Heart right ventricle (tissue), 16 donors: ENCODE measurements at regions not wholly inside any gene's neighbourhood (a gene's known extent, or its start where the extent isn't known, plus 50 kb on each side); places are given as distances from the start of the nearest gene placed in this dataset.

Experiments used
- ATAC-seq, 8 donors: fragments of 200-7000 bp; cut with Tn5 transposase; one replicate each; pipeline ENCODE4 v1.9.1; 2020; ENCODE audit warnings: mild to moderate bottlenecking in 8 of 8, moderate library complexity in 8 of 8, moderate number of reproducible peaks in 1 of 8
- DNase-seq, 2 donors: peaks; one replicate each; pipeline ENCODE4 v3.0.0-alpha.2; 2020
- H3K27ac ChIP-seq, 10 donors: fragments of 200-600 bp; sonication (generic) in 2 of 10; one replicate each; pipeline versions ENCODE4 v1.5.0 to v1.8.0; 2020 to 2022; ENCODE audit warnings: mild to moderate bottlenecking in 3 of 10
- H3K27me3 ChIP-seq, 7 donors: fragments of 200-600 bp; one replicate each; pipeline ENCODE4 v1.8.0; 2021 to 2022; ENCODE audit warnings: mild to moderate bottlenecking in 2 of 7
- H3K36me3 ChIP-seq, 9 donors: fragments of 200-600 bp; sonication (generic) in 1 of 9; one replicate each; pipeline versions ENCODE4 v1.5.0 to v1.8.0; 2020 to 2022; ENCODE audit warnings: mild to moderate bottlenecking in 2 of 9
- H3K4me1 ChIP-seq, 9 donors: fragments of 200-600 bp; sonication (generic) in 1 of 9; one replicate each; pipeline versions ENCODE4 v1.5.0 to v1.8.0; 2020 to 2022; ENCODE audit warnings: mild to moderate bottlenecking in 4 of 9
- H3K4me3 ChIP-seq, 10 donors: fragments of 200-600 bp; sonication (generic) in 2 of 10; one replicate each; pipeline versions ENCODE4 v1.5.0 to v1.8.0; 2020 to 2022; ENCODE audit warnings: mild to moderate bottlenecking in 7 of 10, moderate library complexity in 2 of 10
- H3K9me3 ChIP-seq, 11 donors: fragments of 200-600 bp in 10 of 11; sonication (generic) in 2 of 11; one replicate each; pipeline versions ENCODE4 v1.5.0 to v1.8.0; 2013 to 2022; ENCODE audit warnings: mild to moderate bottlenecking in 2 of 11, control low read depth in 1 of 11, moderate library complexity in 1 of 11
- WGBS, 2 donors: extraction: QIAGEN DNeasy Blood & Tissue Kit; methylation state at CpG; one replicate each; pipeline ENCODE4 v1.1.7; 2013; ENCODE audit warnings: inconsistent platforms in 1 of 2; 5-methylcytosine and 5-hydroxymethylcytosine counted together
- intact Hi-C, 10 donors: fragments of 100-400 bp; cut with DNase I; formaldehyde crosslinking; loops; one replicate each; pipeline versions ENCODE4 v1.11.1 to v1.14.2; 2022
- TF ChIP-seq, protein P1 (sequence below), 9 donors: fragments of 200-600 bp; sonication (generic) in 2 of 9; IDR thresholded peaks; one replicate each; pipeline versions ENCODE4 v1.5.0 to v1.8.0; 2021 to 2022; ENCODE audit warnings: antibody characterized with exemption in 9 of 9, mild to moderate bottlenecking in 5 of 9, moderate library complexity in 1 of 9
- donor health status: Arrhythmogenic right ventricular cardiomyopathy.
- donor health status: ischemic (EF 13 %, LVEDD 7.1; RV severe dilation, severe dysfunction).
- donor health status: healthy with polysubstance abuse.
- donor health status: DM: no; HTN: yes; CAD: no.
- donor health status: DM: no; HTN: no; CAD: no.
- donor health status: ischemic (EF 25% LVEDD 6.9; RV normal size, moderate dysfunction).
- donor health status: ischemic (EF 25% LVEDD 5.7; RV mildly dilated, moderate dysfunction).
- donor health status: healthy.
- donor health status: DM: yes; HTN: yes; CAD: no.
- donor health status: Ischemic cardiomyopathy.
- donor health status: ischemic (EF 35%, LVEDD 5.7; RV mildly dilated, moderate dysfunction).
- donor health status: nonischemic (EF 11% LVEDD 7.7; RV severe dilation, severe dysfunction).
- donor health status: DM: yes; HTN: yes; CAD: no.
- donor health status: PGD.
- donor health status: ischemic (EF 29% LVEDD 5.4; RV normal size, mild dysfunction).
- donor health status: nonischemic (EF 23%, LVEDD 6.1; RV moderate dilation, normal function).

DNA sequence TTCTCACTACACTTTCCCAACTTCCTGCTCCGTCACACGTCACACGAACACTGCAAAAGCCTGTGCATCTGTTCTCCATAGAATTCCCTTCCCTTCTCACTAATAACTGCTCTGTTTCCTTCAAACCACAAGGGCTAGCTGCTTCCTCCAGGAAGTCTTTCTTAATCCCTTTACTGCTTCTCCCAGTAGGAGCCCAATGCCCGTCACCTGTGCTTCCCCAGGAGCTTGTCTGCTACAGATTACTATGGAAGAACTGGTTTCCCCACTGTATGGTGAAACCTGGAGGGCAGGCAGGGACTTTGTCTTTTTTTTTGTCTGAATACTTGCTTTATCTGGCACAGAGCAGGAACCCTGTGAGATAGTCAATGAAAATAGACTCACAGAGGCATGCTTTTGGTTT lies 444.7 kb upstream of the MAP3K7 start:
- Histone ChIP-seq H3K9me3 (no peaks in the 10 kb centered on the region), H3K36me3 (no peaks in the 10 kb centered on the region), H3K27me3 (peaks cover 0 to 19% (median 0%) of the 10 kb centered on the region in 7 donors), H3K27ac (no peak overlapping the region), H3K4me3 (no peak overlapping the region), H3K4me1 (no peaks in the 10 kb centered on the region)
- WGBS, 2 donors: 82 to 89% methylated on average over 4 of the region's 4 CpGs
- intact Hi-C loops: no loop called here
- TF ChIP-seq, protein P1, sequence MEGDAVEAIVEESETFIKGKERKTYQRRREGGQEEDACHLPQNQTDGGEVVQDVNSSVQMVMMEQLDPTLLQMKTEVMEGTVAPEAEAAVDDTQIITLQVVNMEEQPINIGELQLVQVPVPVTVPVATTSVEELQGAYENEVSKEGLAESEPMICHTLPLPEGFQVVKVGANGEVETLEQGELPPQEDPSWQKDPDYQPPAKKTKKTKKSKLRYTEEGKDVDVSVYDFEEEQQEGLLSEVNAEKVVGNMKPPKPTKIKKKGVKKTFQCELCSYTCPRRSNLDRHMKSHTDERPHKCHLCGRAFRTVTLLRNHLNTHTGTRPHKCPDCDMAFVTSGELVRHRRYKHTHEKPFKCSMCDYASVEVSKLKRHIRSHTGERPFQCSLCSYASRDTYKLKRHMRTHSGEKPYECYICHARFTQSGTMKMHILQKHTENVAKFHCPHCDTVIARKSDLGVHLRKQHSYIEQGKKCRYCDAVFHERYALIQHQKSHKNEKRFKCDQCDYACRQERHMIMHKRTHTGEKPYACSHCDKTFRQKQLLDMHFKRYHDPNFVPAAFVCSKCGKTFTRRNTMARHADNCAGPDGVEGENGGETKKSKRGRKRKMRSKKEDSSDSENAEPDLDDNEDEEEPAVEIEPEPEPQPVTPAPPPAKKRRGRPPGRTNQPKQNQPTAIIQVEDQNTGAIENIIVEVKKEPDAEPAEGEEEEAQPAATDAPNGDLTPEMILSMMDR (IDR thresholded peaks at IDR 0.05): no peak
- DNase-seq (no peak), ATAC-seq (no peak)

DNA sequence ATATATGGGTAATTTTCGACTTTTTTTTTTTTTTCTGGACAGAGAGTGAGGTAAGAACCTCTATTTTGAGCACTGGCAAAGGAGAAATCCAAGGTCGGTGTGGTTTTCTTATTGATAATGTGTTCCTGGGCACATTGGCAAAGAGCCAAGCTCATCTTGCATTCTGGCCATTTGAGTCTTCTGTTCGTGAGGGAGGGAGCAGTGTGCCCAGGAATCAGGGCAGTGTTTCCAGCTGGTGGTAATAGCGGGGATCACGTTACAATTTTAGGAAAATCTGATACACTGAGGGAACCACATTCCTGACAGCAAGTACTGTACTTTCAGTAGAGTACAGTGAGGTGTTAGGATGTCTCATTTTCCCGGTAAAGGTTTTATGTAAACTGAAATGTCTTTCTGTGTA lies 442.3 kb upstream of the MAP3K7 start:
- DNase-seq (no peak), ATAC-seq (no peak)
- Histone ChIP-seq H3K27ac (no peak overlapping the region), H3K4me1 (no peaks in the 10 kb centered on the region), H3K9me3 (no peaks in the 10 kb centered on the region), H3K4me3 (no peak overlapping the region), H3K27me3 (peaks cover 0 to 19% (median 0%) of the 10 kb centered on the region in 7 donors), H3K36me3 (no peaks in the 10 kb centered on the region)
- TF ChIP-seq, protein P1 (IDR thresholded peaks at IDR 0.05): no peak
- WGBS, 2 donors: 40 to 48% methylated on average over 6 of the region's 6 CpGs
- intact Hi-C loops: no loop called here

DNA sequence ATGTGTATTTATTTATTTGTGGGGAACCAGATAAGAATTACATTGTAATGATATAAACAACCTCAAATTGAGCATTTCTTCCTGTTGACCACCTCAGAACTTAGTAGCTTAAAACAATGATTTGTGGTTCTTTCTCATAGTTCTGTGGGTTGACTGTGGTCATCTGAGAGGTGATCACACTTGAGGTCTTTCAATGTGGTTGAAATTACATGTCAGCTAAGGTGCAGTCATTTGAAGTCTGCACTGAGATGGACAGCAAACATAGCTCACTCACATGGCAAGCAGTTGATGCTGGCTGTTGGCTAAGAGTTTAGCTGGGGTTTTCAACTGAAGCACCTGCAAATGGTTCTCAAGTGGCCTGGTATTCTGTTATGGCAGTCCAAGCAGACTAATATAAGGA lies 436.7 kb upstream of the MAP3K7 start:
- ATAC-seq: no peak

DNA sequence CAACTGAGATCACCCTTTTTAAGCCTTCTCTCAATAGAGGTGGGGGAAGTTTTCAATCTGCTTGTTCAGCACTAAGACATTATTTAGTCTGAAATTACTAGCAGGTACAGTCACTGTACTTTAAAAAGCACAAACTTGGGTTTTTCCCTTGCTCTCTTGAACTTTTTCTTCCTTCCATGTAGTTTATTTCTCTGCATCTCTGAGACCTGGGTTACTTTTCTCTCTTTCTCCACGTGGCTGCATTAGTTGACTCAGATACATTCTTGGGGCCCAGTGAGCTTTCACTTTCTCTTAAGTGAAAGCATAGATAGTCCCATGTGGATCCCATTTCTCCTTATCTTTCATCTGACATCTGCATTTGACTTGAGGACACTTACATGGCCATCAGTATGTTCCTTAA lies 433.9 kb upstream of the MAP3K7 start:
- intact Hi-C loops: no loop called here
- 51 to 57% methylated on average over 1 of the region's 1 CpG for WGBS, 2 donors
- H3K36me3 ChIP-seq: no peaks in the 10 kb centered on the region
- no peaks in the 10 kb centered on the region for H3K27me3 ChIP-seq
- no peaks in the 10 kb centered on the region for H3K4me1 ChIP-seq
- TF ChIP-seq, protein P1 (IDR thresholded peaks at IDR 0.05): no peak
- H3K9me3 ChIP-seq: no peaks in the 10 kb centered on the region
- DNase-seq (no peak), ATAC-seq (no peak)
- H3K27ac ChIP-seq: no peak overlapping the region
- H3K4me3 ChIP-seq: no peak overlapping the region

More for the DNA sequence above, 436.7 kb upstream of the MAP3K7 start:
- no peak for DNase-seq
- Histone ChIP-seq H3K9me3 (no peaks in the 10 kb centered on the region), H3K4me1 (no peaks in the 10 kb centered on the region), H3K36me3 (no peaks in the 10 kb centered on the region), H3K4me3 (no peak overlapping the region), H3K27ac (no peak overlapping the region), H3K27me3 (peaks cover 0 to 4% (median 0%) of the 10 kb centered on the region in 7 donors)
- intact Hi-C loops: no loop called here
- TF ChIP-seq, protein P1 (IDR thresholded peaks at IDR 0.05): no peak

DNA sequence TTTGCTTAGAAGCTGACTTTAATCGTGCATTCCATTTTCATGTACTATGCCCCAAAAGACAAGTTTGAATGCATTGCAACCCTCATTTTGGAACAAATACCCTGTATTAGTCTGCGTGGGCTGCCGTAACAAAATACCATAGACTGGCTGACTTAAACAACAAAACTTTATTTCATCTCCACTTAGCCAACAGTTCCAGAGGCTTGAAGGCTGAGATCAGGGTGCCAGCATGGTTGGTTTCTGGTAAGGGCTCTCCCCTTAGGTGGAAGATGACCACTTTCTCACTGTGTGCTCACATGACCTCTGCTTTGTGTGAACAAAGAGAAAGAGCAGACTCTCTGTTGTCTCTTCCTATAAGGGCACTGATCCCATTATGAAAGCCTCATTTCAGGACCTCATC lies 431.7 kb upstream of the MAP3K7 start:
- ATAC-seq: no peak

More for the DNA sequence above, 431.7 kb upstream of the MAP3K7 start:
- intact Hi-C loops: no loop called here
- TF ChIP-seq, protein P1 (IDR thresholded peaks at IDR 0.05): no peak
- no peaks in the 10 kb centered on the region for H3K36me3 ChIP-seq
- H3K27ac ChIP-seq: no peak overlapping the region
- 95% methylated on average over 3 of the region's 3 CpGs for WGBS, 2 donors
- no peaks in the 10 kb centered on the region for H3K4me1 ChIP-seq
- H3K27me3 ChIP-seq: no peaks in the 10 kb centered on the region
- DNase-seq: no peak
- no peak overlapping the region for H3K4me3 ChIP-seq
- H3K9me3 ChIP-seq: no peaks in the 10 kb centered on the region
